ENCODE measurements at regions not wholly inside any gene's neighbourhood (a gene's known extent, or its start where the extent isn't known, plus 50 kb on each side); places are given as distances from the start of the nearest gene placed in this dataset.
"Not testable (repeated sequence)": the region's sequence is repeated elsewhere in the genome, so short reads cannot be mapped to it uniquely, and the experiment has no call there.

DNA sequence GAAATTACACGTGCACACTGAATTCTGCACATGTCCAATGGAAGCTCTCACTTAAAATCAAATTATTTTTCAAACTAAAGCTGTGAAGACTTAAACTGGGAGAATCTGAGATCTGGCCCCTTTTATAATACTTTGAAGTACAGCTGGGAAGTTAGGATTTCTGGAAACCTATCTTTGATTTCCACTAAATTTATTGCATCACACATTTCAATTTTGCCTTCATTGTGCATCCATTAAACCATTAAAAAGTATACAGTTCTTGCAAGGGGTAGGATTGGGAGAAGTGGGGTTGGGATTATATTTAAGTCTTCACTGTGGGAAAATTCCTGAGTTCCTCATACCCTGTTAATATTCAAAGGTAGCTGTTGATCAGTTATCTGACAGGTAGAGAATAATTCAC, 1229.6 kb upstream of the ZEB2 start:
- DNase-seq, result no peak
- Histone ChIP-seq H3K79me1 (replicated peaks; ENCODE audit: low read length, poor library complexity, severe bottlenecking) (no peaks in the 10 kb centered on the region), H3K27ac (ENCODE audit: low read length, poor library complexity, severe bottlenecking) (no peak overlapping the region), H2AFZ (ENCODE audit: low read depth, low read length) (no peak overlapping the region), H2AK5ac (ENCODE audit: low read length, severe bottlenecking) (no peak overlapping the region), H4K8ac (ENCODE audit: low read length) (no peak overlapping the region), H3K9me3 (ENCODE audit: control insufficient read depth, low read length) (no peaks in the 10 kb centered on the region), H3K4me2 (ENCODE audit: low read length, poor library complexity, severe bottlenecking) (no peak overlapping the region), H3K4ac (ENCODE audit: low read depth in 1 of 2, low read length in 2 of 2) (no peak overlapping the region), H3K18ac (ENCODE audit: low read depth in 1 of 2, low read length in 2 of 2) (no peak overlapping the region), H3K27me3 (ENCODE audit: control insufficient read depth in 1 of 2, insufficient read depth in 1 of 2, low read length in 2 of 2) (no peaks in the 10 kb centered on the region), H3K9ac (ENCODE audit: low read length) (no peak overlapping the region), H3K36me3 (ENCODE audit: control insufficient read depth in 1 of 2, insufficient read depth in 2 of 2, low read depth in 1 of 2, low read length in 2 of 2) (no peaks in the 10 kb centered on the region), H4K91ac (ENCODE audit: low read length) (no peak overlapping the region), H3K23ac (ENCODE audit: low read length in 2 of 2) (no peak overlapping the region), H3K4me3 (ENCODE audit: insufficient read depth in 1 of 2, low read depth in 1 of 2, low read length in 2 of 2) (no peak overlapping the region), H3K14ac (ENCODE audit: low read length in 2 of 2) (no peak overlapping the region), H2BK120ac (ENCODE audit: low read depth, low read length) (no peak overlapping the region), H2BK5ac (ENCODE audit: low read depth, low read length, poor library complexity, severe bottlenecking) (no peak overlapping the region), H2BK12ac (ENCODE audit: low read length in 2 of 2) (no peak overlapping the region), H2BK15ac (ENCODE audit: low read depth, poor library complexity, severe bottlenecking) (no peak overlapping the region), H3K4me1 (ENCODE audit: control insufficient read depth, insufficient read depth, low read depth, low read length) (peaks cover 2% of the 10 kb centered on the region)
- no CpG with 5 or more reads among the region's 1 CpG for WGBS

- no peaks in the 10 kb centered on the region for H3K27me3 ChIP-seq (ENCODE audit: control insufficient read depth in 1 of 2, insufficient read depth in 1 of 2, low read length in 2 of 2)
- DNase-seq, result no peak
- no peaks in the 10 kb centered on the region for H3K36me3 ChIP-seq (ENCODE audit: control insufficient read depth in 1 of 2, insufficient read depth in 2 of 2, low read depth in 1 of 2, low read length in 2 of 2)
- H4K8ac ChIP-seq (ENCODE audit: low read length), result no peak overlapping the region
- no peak overlapping the region for H3K4me2 ChIP-seq (ENCODE audit: low read length, poor library complexity, severe bottlenecking)
- no peak overlapping the region for H3K18ac ChIP-seq (ENCODE audit: low read depth in 1 of 2, low read length in 2 of 2)
- H3K4me3 ChIP-seq (ENCODE audit: insufficient read depth in 1 of 2, low read depth in 1 of 2, low read length in 2 of 2), result no peak overlapping the region
- H3K23ac ChIP-seq (ENCODE audit: low read length in 2 of 2), result no peak overlapping the region
- H3K9me3 ChIP-seq (ENCODE audit: control insufficient read depth, low read length), result no peaks in the 10 kb centered on the region
- H3K4me1 ChIP-seq (ENCODE audit: control insufficient read depth, insufficient read depth, low read depth, low read length), result peaks cover 2% of the 10 kb centered on the region
- no peak overlapping the region for H3K9ac ChIP-seq (ENCODE audit: low read length)
- H4K91ac ChIP-seq (ENCODE audit: low read length), result no peak overlapping the region
- 94% methylated on average over 1 of the region's 2 CpGs for WGBS
- H3K4ac ChIP-seq (ENCODE audit: low read depth in 1 of 2, low read length in 2 of 2), result no peak overlapping the region
- H3K14ac ChIP-seq (ENCODE audit: low read length in 2 of 2), result no peak overlapping the region
- H2BK12ac ChIP-seq (ENCODE audit: low read length in 2 of 2), result no peak overlapping the region
- H3K79me1 ChIP-seq (replicated peaks; ENCODE audit: low read length, poor library complexity, severe bottlenecking), result no peaks in the 10 kb centered on the region
- no peak overlapping the region for H2BK120ac ChIP-seq (ENCODE audit: low read depth, low read length)
- H2AK5ac ChIP-seq (ENCODE audit: low read length, severe bottlenecking), result no peak overlapping the region
- H2BK15ac ChIP-seq (ENCODE audit: low read depth, poor library complexity, severe bottlenecking), result no peak overlapping the region
- no peak overlapping the region for H3K27ac ChIP-seq (ENCODE audit: low read length, poor library complexity, severe bottlenecking)
- no peak overlapping the region for H2BK5ac ChIP-seq (ENCODE audit: low read depth, low read length, poor library complexity, severe bottlenecking)
- no peak overlapping the region for H2AFZ ChIP-seq (ENCODE audit: low read depth, low read length)
Measured at GRCh38 chr2:145748927-145749326, 1229.0 kb upstream of the ZEB2 start.

DNA sequence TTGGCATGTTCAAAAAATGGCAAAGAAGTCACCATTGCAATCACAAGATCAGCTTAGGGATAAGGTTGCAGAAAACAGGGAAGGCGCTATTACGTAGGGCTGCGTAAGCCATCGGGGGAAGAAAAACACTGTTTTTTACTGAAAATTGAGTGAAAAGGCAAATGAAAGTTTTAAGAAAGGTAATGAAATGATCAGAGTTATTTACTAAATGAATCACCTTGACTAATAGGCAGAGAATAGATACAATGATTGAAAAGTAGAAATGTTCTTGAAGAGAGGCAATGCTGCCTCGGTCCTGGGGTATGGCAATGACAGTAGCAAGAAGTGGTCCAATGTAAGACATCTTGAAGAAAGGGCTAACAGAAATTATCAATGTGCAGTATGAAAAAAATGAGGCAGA, 1227.8 kb upstream of the ZEB2 start:
- no peak overlapping the region for H3K4ac ChIP-seq (ENCODE audit: low read depth in 1 of 2, low read length in 2 of 2)
- H3K4me3 ChIP-seq (ENCODE audit: insufficient read depth in 1 of 2, low read depth in 1 of 2, low read length in 2 of 2), result no peak overlapping the region
- no peak overlapping the region for H3K4me2 ChIP-seq (ENCODE audit: low read length, poor library complexity, severe bottlenecking)
- no peak overlapping the region for H3K18ac ChIP-seq (ENCODE audit: low read depth in 1 of 2, low read length in 2 of 2)
- H3K36me3 ChIP-seq (ENCODE audit: control insufficient read depth in 1 of 2, insufficient read depth in 2 of 2, low read depth in 1 of 2, low read length in 2 of 2), result no peaks in the 10 kb centered on the region
- no peak overlapping the region for H3K27ac ChIP-seq (ENCODE audit: low read length, poor library complexity, severe bottlenecking)
- no peaks in the 10 kb centered on the region for H3K9me3 ChIP-seq (ENCODE audit: control insufficient read depth, low read length)
- H2BK5ac ChIP-seq (ENCODE audit: low read depth, low read length, poor library complexity, severe bottlenecking), result no peak overlapping the region
- no peak overlapping the region for H2BK120ac ChIP-seq (ENCODE audit: low read depth, low read length)
- H3K27me3 ChIP-seq (ENCODE audit: control insufficient read depth in 1 of 2, insufficient read depth in 1 of 2, low read length in 2 of 2), result no peaks in the 10 kb centered on the region
- WGBS, result 95% methylated on average over 5 of the region's 5 CpGs
- H2AK5ac ChIP-seq (ENCODE audit: low read length, severe bottlenecking), result no peak overlapping the region
- H3K23ac ChIP-seq (ENCODE audit: low read length in 2 of 2), result no peak overlapping the region
- DNase-seq, result no peak
- H2BK12ac ChIP-seq (ENCODE audit: low read length in 2 of 2), result peak overlapping the region in 1 of 2 experiments; percentile 21
- no peak overlapping the region for H2BK15ac ChIP-seq (ENCODE audit: low read depth, poor library complexity, severe bottlenecking)
- no peaks in the 10 kb centered on the region for H3K79me1 ChIP-seq (replicated peaks; ENCODE audit: low read length, poor library complexity, severe bottlenecking)
- H4K8ac ChIP-seq (ENCODE audit: low read length), result no peak overlapping the region
- no peak overlapping the region for H3K14ac ChIP-seq (ENCODE audit: low read length in 2 of 2)
- H3K4me1 ChIP-seq (ENCODE audit: control insufficient read depth, insufficient read depth, low read depth, low read length), result peaks cover 2% of the 10 kb centered on the region
- no peak overlapping the region for H2AFZ ChIP-seq (ENCODE audit: low read depth, low read length)
- H4K91ac ChIP-seq (ENCODE audit: low read length), result no peak overlapping the region
- no peak overlapping the region for H3K9ac ChIP-seq (ENCODE audit: low read length)

- not testable (repeated sequence) for H3K23ac ChIP-seq (ENCODE audit: low read length in 2 of 2); H2BK15ac ChIP-seq (ENCODE audit: low read depth, poor library complexity, severe bottlenecking); H3K4me1 ChIP-seq (ENCODE audit: control insufficient read depth, insufficient read depth, low read depth, low read length); H2BK12ac ChIP-seq (ENCODE audit: low read length in 2 of 2); H2AK5ac ChIP-seq (ENCODE audit: low read length, severe bottlenecking); H3K9me3 ChIP-seq (ENCODE audit: control insufficient read depth, low read length); H2BK120ac ChIP-seq (ENCODE audit: low read depth, low read length); H3K27me3 ChIP-seq (ENCODE audit: control insufficient read depth in 1 of 2, insufficient read depth in 1 of 2, low read length in 2 of 2); H3K14ac ChIP-seq (ENCODE audit: low read length in 2 of 2); H2AFZ ChIP-seq (ENCODE audit: low read depth, low read length); H3K79me1 ChIP-seq (replicated peaks; ENCODE audit: low read length, poor library complexity, severe bottlenecking); H3K36me3 ChIP-seq (ENCODE audit: control insufficient read depth in 1 of 2, insufficient read depth in 2 of 2, low read depth in 1 of 2, low read length in 2 of 2); H4K8ac ChIP-seq (ENCODE audit: low read length); H3K4me2 ChIP-seq (ENCODE audit: low read length, poor library complexity, severe bottlenecking); H3K4me3 ChIP-seq (ENCODE audit: insufficient read depth in 1 of 2, low read depth in 1 of 2, low read length in 2 of 2); H2BK5ac ChIP-seq (ENCODE audit: low read depth, low read length, poor library complexity, severe bottlenecking); H4K91ac ChIP-seq (ENCODE audit: low read length); H3K4ac ChIP-seq (ENCODE audit: low read depth in 1 of 2, low read length in 2 of 2); DNase-seq; H3K9ac ChIP-seq (ENCODE audit: low read length)
- peak overlapping the region; percentile 16 for H3K27ac ChIP-seq (ENCODE audit: low read length, poor library complexity, severe bottlenecking)
- peak overlapping the region in 1 of 2 experiments; percentile 21 for H3K18ac ChIP-seq (ENCODE audit: low read depth in 1 of 2, low read length in 2 of 2)
- WGBS, result 87% methylated on average over 3 of the region's 4 CpGs
Measured at GRCh38 chr2:145745387-145745721, 1225.4 kb upstream of the ZEB2 start.
